ENCODE measurements at regions not wholly inside any gene's neighbourhood (a gene's known extent, or its start where the extent isn't known, plus 50 kb on each side); places are given as distances from the start of the nearest gene placed in this dataset.

GRCh38 chr16:79776243-79776847, 175.8 kb upstream of the MAF start:
- TF ChIP-seq CTCF (IDR thresholded peaks at IDR 0.05) = no peak
- no peak for TF ChIP-seq POLR2A (IDR thresholded peaks at IDR 0.05)
- peak in 2 of 3 donors; percentile 27 to 61 for TF ChIP-seq POLR2AphosphoS5 (IDR thresholded peaks at IDR 0.05)
